GM23338 (cell line): ENCODE measurements at regions not wholly inside any gene's neighbourhood (a gene's known extent, or its start where the extent isn't known, plus 50 kb on each side); places are given as distances from the start of the nearest gene placed in this dataset.

Source experiments
- ATAC-seq: fragments of 200-7000 bp; cut with Tn5 transposase; 3 replicates; pipeline ENCODE4 v1.9.1; 2020
- DNase-seq: peaks from one replicate; pipeline ENCODE4 v3.0.0-alpha.2; 2015; ENCODE audit warnings: low spot score
- H2AFZ ChIP-seq: fragments of 200-600 bp; sonication (generic); 2 replicates; pipeline ENCODE4 v1.8.0; 2016; ENCODE audit warnings: antibody characterized with exemption, mild to moderate bottlenecking, moderate library complexity
- H3F3A ChIP-seq: fragments of 200-600 bp; sonication (generic); replicated peaks from 2 replicates; pipeline ENCODE4 v1.8.0; 2017; ENCODE audit warnings: antibody characterized with exemption, mixed run types, low read depth
- H3K27ac ChIP-seq: fragments of 200-600 bp; sonication (generic); 2 replicates; pipeline ENCODE4 v1.6.1; 2016; ENCODE audit warnings: low read depth
- H3K27me3 ChIP-seq: fragments of 200-600 bp; sonication (generic); 2 replicates; pipeline ENCODE4 v1.8.0; 2016; ENCODE audit warnings: mild to moderate bottlenecking, mixed run types, moderate library complexity; ENCODE audit not compliant: insufficient read depth
- H3K36me3 ChIP-seq: fragments of 200-600 bp; sonication (generic); 2 replicates; pipeline ENCODE4 v1.8.0; 2016; ENCODE audit warnings: mild to moderate bottlenecking; ENCODE audit not compliant: insufficient read depth
- H3K4me1 ChIP-seq: fragments of 200-600 bp; sonication (generic); 2 replicates; pipeline ENCODE4 v1.8.0; 2016; ENCODE audit warnings: mild to moderate bottlenecking, moderate library complexity; ENCODE audit not compliant: insufficient read depth
- H3K4me2 ChIP-seq: fragments of 200-600 bp; sonication (generic); 2 replicates; pipeline ENCODE4 v1.7.1; 2017; ENCODE audit warnings: mixed run types
- H3K4me3 ChIP-seq: fragments of 200-600 bp; sonication (generic); 2 replicates; pipeline ENCODE4 v1.6.1; 2016; ENCODE audit warnings: mixed run types
- H3K79me2 ChIP-seq: fragments of 200-600 bp; sonication (generic); replicated peaks from 2 replicates; pipeline ENCODE4 v1.8.0; 2017; ENCODE audit warnings: mild to moderate bottlenecking; ENCODE audit not compliant: insufficient read depth
- H3K9me2 ChIP-seq: fragments of 200-600 bp; sonication (generic); 2 replicates; pipeline ENCODE4 v1.8.0; 2017; ENCODE audit not compliant: insufficient read depth
- H4K20me1 ChIP-seq: fragments of 200-600 bp; sonication (generic); replicated peaks from 2 replicates; pipeline ENCODE4 v1.8.0; 2017; ENCODE audit warnings: mild to moderate bottlenecking; ENCODE audit not compliant: insufficient read depth
- H3K27ac Mint-ChIP-seq: 2 replicates; pipeline ENCODE4 v1.8.0; 2020; ENCODE audit warnings: inconsistent platforms, mild to moderate bottlenecking, moderate library complexity, mixed read lengths
- H3K27me3 Mint-ChIP-seq: 3 replicates; pipeline ENCODE4 v1.8.0; 2022; ENCODE audit warnings: low read depth, mild to moderate bottlenecking, moderate library complexity, mixed read lengths, inconsistent platforms; ENCODE audit not compliant: insufficient read depth, poor library complexity
- H3K36me3 Mint-ChIP-seq: 3 replicates; pipeline ENCODE4 v1.8.0; 2021; ENCODE audit warnings: low read depth, mild to moderate bottlenecking, inconsistent platforms, moderate library complexity, mixed read lengths
- H3K4me1 Mint-ChIP-seq: 3 replicates; pipeline ENCODE4 v1.8.0; 2020; ENCODE audit warnings: mild to moderate bottlenecking, inconsistent platforms, mixed read lengths
- H3K4me3 Mint-ChIP-seq: 3 replicates; pipeline ENCODE4 v1.8.0; 2021; ENCODE audit warnings: moderate library complexity, mild to moderate bottlenecking, inconsistent platforms, mixed read lengths
- H3K9me3 Mint-ChIP-seq: 3 replicates; pipeline ENCODE4 v1.8.0; 2020; ENCODE audit warnings: moderate library complexity, mild to moderate bottlenecking, inconsistent platforms, mixed read lengths
- CREB1 ChIP-seq: fragments of 250-450 bp; sonication (Bioruptor Pico); IDR thresholded peaks from 2 replicates; pipeline ENCODE4 v1.5.0; 2020; ENCODE audit warnings: low read depth, mild to moderate bottlenecking, moderate library complexity
- ETS1 ChIP-seq: IDR thresholded peaks from 2 replicates; pipeline ENCODE4 v1.6.1; 2016; ENCODE audit warnings: antibody characterized with exemption
- EZH2 ChIP-seq: fragments of 200-600 bp; sonication (generic); IDR thresholded peaks from one replicate; pipeline ENCODE4 v1.8.0; 2017; ENCODE audit warnings: antibody characterized with exemption, mild to moderate bottlenecking, low read depth; ENCODE audit not compliant: unreplicated experiment
- EZH2phosphoT487 ChIP-seq: fragments of 200-600 bp; sonication (generic); IDR thresholded peaks from one replicate; pipeline ENCODE4 v1.8.1; 2018; ENCODE audit warnings: antibody characterized with exemption; ENCODE audit not compliant: unreplicated experiment
- JUNB ChIP-seq: IDR thresholded peaks from one replicate; pipeline ENCODE4 v1.6.1; 2016; ENCODE audit warnings: antibody characterized with exemption; ENCODE audit not compliant: unreplicated experiment
- NANOG ChIP-seq: IDR thresholded peaks from 2 replicates; pipeline ENCODE4 v1.6.1; 2016; ENCODE audit warnings: antibody characterized with exemption, borderline replicate concordance
- REST ChIP-seq: IDR thresholded peaks from one replicate; pipeline ENCODE4 v1.6.1; 2018; ENCODE audit warnings: antibody characterized with exemption; ENCODE audit not compliant: unreplicated experiment
- STAT1 ChIP-seq: IDR thresholded peaks from one replicate; pipeline ENCODE4 v1.6.1; 2016; ENCODE audit warnings: antibody characterized with exemption; ENCODE audit not compliant: unreplicated experiment
- ZNF114 ChIP-seq: fragments of 250-450 bp; sonication (Bioruptor Pico); IDR thresholded peaks from 2 replicates; pipeline ENCODE4 v1.5.0; 2020; ENCODE audit warnings: mild to moderate bottlenecking, moderate library complexity
- ZNF331 ChIP-seq: fragments of 250-450 bp; sonication (Bioruptor Pico); IDR thresholded peaks from 2 replicates; pipeline ENCODE4 v1.5.0; 2020; ENCODE audit warnings: low read depth, mild to moderate bottlenecking, moderate library complexity
- ZNF462 ChIP-seq: fragments of 250-450 bp; sonication (Bioruptor Pico); IDR thresholded peaks from 2 replicates; pipeline ENCODE4 v1.5.0; 2020; ENCODE audit warnings: mild to moderate bottlenecking, moderate library complexity

GRCh38 chr10:128741180-128741579 is 615.0 kb upstream of the MKI67 start:
- H3K4me1 Mint-ChIP-seq = peaks cover 40% of the 10 kb centered on the region
- no peaks in the 10 kb centered on the region for H3K9me2 ChIP-seq
- H3K27ac Mint-ChIP-seq = no peak overlapping the region
- H3K79me2 ChIP-seq = no peaks in the 10 kb centered on the region
- H3K4me3 Mint-ChIP-seq = no peak overlapping the region
- no peak overlapping the region for H3K27ac ChIP-seq
- no peaks in the 10 kb centered on the region for H3K36me3 Mint-ChIP-seq
- H3K4me2 ChIP-seq = no peak overlapping the region
- no peak overlapping the region for H2AFZ ChIP-seq
- no peaks in the 10 kb centered on the region for H3K36me3 ChIP-seq
- peaks cover 6% of the 10 kb centered on the region for H3K27me3 Mint-ChIP-seq
- TF ChIP-seq EZH2 (no peak), ZNF331 (CRISPR knock-in tag) (no peak), JUNB (no peak), CREB1 (CRISPR knock-in tag) (no peak), ZNF462 (CRISPR knock-in tag) (no peak), NANOG (no peak), EZH2phosphoT487 (no peak), REST (no peak), ZNF114 (CRISPR knock-in tag) (no peak), STAT1 (no peak), ETS1 (no peak)
- H3K4me1 ChIP-seq = no peaks in the 10 kb centered on the region; the same call in 1 of the 2 replicates
- H3F3A ChIP-seq = no peaks in the 10 kb centered on the region
- H3K27me3 ChIP-seq = no peaks in the 10 kb centered on the region
- H3K4me3 ChIP-seq = no peak overlapping the region
- H4K20me1 ChIP-seq = no peaks in the 10 kb centered on the region
- no peak for ATAC-seq
- no peak for DNase-seq
- H3K9me3 Mint-ChIP-seq = no peaks in the 10 kb centered on the region
